Muscle of back (tissue), 3 donors: ENCODE measurements at regions not wholly inside any gene's neighbourhood (a gene's known extent, or its start where the extent isn't known, plus 50 kb on each side); places are given as distances from the start of the nearest gene placed in this dataset.
"Not testable (repeated sequence)": the region's sequence is repeated elsewhere in the genome, so short reads cannot be mapped to it uniquely, and the experiment has no call there.

ENCODE experiments used
- DNase-seq, 3 donors: peaks; one replicate each; pipeline versions ENCODE4 v3.0.0 to v3.0.0-alpha.2; 2013

DNA sequence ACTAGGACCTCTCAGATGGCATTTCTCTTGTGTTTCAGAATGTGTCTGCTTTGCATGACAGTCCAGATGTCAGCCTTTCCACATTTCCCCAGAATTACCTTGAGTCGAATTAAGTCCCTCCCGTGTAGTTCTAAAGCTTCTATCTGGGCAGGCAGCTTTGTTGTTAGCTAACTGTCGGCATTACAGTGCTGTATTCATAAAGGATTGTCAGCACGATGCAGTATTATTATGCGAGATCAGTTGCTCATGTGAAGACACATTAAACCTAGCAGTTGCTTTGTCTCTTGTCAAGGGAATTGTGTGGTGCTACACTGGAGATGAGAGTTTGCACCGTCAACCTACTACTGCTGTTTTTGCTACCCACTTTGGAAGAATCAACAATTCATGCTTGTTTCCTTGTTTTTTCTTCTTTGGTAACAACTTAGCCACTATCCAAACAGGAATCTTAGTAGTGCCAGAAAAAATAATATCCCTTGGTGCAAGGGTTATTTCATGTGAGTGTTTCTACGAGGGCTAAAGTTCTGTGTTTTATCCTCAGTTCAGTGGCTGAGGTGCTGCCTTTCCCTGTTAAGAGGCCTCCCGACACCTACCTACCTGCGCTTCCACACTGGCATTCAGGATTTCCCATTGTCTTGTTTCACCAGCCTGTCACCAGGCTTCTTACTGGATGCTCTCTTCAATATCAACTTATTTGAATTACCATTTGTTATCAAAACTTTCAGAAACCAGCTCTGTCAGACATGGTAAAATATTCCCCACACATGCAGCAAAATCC, 297.9 kb upstream of the G2E3 start:
- DNase-seq = no peak

DNA sequence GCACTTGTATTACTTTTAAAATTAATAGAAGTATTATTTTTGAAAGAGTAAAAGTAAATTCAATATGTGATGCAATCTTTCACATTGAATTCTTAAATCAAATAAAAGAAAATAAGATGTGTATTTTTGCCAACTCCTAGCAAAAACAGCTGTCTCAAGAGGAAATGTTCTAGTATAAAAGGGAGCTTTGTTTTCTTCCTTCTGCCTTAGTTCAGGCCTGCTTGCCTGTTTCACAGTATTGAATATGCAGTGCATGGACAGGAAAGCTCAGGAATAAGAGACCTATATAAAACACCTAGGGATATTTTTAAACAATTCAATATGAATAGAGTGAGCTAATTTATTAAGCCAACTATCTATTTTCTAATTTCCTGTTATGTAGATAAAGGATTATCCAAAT, 294.8 kb upstream of the G2E3 start:
- DNase-seq = peak in 1 of 3 donors; percentile 20

DNA sequence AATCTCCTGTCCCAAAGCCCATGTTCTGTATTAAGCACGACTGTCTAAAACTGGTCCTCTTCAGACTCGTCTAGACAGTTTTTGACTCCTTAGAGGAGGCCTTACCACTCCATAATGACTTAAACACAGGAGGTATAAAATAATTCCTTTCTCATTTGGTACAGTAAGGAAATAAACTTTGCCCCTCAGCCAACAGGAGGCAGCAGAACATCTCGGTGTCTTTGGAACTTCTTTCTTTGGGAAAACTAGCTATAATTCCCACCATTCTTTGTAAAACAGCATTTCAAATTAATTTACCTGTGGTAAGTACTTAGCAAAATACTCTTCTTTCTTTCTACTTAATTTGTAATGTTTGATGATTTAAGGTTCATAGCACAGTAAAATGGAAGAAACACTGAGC, 292.7 kb upstream of the G2E3 start:
- DNase-seq = no peak

DNA sequence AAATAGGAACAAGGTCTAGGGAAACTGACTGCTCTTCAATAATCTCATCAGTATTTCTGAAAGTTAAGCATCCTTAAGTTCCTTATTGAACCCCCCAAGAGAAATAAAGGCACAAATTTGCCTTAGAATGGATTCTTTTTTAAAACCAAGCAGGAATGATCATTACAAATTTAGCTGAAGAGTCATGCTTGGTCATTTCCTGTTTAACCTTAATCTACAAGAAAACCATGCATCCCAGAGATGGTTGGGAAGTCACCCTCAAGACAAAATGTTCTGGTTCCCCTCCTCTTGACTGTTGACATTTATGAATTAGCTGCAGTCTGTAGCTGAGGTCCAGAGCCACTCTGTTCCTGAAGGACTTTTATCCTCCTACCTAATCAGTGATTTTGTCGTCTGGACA, 291.8 kb upstream of the G2E3 start:
- no peak for DNase-seq

DNA sequence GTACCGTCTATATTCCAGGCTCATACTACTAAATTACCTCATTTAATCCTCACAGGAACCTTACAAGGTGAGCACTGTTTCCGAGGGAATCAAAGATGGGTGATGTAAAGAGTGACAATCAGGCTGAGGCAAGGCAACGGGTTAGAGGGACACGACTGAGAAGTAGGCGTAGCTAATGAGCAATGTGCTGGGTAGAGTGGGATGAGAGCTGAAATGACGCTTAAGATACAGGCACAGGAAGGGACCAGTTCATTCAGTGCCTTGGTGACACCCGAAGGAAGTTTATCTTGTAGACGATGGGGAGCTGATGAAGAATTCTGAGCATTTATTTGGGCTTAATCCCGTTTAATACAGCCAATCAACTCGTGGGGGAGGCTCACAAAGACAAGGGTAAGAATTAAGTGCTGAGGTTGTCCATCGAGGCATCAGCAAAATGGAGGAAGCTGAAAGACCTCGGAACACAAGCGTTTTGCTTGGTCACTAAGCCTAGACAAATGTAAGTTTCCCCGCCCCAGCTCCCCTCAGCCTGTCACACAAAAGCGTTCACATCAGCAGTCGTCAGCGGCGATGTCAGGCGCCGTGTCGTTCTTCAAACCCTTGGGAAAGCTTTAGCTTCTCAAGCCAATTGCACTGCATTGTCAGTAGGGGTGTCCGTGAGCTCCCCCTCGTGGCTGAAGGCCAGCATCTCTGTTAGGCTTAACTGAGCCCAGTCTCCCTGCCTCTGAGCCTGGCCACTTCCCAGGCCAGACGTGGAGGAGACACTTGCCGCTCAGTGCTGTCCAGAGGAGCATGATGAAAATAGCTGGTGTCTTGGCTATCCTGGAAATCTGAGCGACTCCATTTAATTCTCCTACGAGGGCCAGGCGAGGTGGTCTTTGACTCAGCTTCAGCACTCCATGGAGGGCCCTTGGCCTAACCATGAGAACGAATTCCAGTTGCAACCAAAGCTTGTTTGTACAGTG, 288.5 kb upstream of the G2E3 start:
- peak; percentile 76 to 89 (median 80) for DNase-seq

DNA sequence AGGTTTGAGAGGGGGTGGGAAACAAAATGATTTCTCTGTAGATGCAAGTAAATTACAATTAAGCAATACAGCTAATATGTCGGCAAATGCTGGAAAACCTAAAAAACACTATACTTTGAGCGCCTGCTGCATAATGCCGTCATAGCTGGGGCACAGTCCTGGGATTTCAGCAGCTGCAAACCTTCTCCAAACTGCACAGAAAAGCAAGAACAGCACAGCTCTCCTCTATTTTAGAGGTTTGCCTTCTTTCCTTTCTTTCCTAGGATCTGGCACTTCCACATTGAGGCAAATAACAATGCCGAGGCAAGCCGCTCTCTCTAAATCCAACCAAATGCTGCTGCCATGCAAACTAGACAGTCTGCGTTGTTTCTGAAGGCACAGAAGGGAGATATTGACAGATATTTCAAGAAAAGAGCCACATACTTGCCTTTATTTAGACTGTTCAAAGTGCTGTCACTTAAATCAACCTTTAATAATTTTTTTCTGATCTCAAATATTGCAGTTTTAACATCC, 287.1 kb upstream of the G2E3 start:
- peak in 1 of 3 donors; percentile 40 for DNase-seq

DNA sequence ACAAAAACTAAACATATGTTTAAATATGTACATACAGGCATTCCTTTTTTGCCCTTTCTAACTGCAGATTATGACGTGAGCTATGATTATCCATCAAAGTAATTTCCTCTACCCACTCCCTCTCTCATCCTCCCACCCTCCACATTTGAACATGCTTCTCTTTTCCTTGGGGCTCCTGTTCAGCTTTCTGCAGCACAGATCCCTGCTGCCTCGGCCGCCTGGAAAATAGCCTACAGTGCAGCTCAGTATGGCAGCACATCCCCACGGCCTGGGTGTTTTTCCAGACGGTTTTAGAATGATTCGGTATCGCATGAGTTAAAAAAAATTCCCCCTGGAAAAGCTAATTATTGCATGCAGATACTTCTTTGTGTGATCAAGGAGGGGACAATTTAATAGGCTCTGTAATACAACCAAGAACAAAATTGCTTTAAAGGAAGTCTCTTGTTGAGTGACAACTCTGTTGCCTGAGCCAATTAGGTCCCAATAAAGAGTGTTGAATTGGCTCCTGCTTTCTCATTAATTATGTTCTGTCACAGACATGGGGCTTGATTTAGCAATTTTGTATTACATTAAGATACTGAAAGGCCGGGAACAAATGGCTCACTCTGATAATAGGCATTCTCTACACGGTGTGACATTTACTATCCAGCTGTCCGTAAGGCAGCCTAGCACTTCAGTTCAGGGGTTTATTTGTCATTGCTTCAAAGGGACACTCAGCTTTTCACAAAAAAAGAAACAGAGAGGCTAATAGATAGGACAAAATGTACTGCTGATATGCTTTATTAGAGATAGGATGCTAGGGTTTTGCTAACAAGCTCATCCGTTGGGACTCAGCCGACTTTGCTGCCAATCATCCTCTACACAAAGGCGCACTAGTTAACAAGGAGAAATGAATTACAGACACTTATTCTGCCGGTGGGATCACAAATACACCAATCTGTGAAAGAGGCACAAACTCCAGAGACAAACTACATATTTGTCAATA, 285.8 kb upstream of the G2E3 start:
- no peak for DNase-seq

DNA sequence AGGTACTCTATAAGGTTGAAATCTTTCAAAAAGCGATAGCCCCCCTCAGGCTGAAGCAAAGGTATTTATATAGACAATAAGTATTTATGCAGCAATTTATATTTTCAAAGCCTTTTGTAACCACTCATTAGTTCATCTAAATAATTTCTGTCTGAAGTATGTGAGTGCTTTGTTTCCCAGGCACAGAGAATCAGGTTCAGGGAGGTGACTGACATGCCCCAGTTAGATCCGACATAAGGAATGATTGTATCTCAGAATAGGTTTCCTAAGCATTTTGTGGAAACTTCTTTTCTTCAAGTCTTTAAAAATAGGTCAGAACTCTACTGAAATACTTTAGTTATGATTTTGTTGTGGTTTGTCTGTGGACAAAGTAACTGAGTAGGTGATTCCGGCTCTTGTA, 283.4 kb upstream of the G2E3 start:
- no peak for DNase-seq

DNA sequence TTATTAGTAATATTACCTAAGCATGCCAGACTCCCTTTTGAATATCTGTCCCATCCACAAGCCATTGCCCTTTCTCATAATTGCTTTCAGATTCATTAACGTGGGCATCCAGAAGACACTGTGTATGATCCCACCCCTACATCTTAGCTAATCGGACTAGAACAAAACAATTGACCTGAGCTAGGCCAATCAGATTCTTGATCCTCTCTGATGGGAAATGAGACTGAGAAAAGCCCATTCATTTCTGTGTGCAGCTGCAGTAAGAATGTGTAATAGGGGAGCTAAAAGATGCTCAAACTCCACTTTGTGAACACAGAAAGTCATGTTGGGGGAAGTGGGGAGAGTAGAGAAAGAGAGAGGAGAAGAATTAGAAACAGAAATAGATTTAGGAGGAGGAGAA, 281.7 kb upstream of the G2E3 start:
- no peak for DNase-seq

DNA sequence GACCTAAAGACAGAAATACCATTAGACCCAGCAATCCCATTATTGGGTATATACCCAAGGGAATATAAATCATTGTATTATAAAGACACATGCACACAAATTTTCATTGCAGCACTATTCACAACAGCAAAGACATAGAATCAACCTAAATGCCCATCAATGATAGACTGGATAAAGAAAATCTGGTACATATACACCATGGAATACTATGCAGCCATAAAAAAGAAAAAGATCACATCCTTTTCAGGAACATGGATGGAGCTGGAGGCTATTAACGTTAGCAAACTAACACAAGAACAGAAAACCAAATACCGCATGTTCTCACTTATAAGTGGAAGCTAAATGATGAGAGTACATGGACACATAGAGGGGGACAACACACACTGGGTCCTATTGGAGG, 280.1 kb upstream of the G2E3 start:
- not testable (repeated sequence) for DNase-seq

DNA sequence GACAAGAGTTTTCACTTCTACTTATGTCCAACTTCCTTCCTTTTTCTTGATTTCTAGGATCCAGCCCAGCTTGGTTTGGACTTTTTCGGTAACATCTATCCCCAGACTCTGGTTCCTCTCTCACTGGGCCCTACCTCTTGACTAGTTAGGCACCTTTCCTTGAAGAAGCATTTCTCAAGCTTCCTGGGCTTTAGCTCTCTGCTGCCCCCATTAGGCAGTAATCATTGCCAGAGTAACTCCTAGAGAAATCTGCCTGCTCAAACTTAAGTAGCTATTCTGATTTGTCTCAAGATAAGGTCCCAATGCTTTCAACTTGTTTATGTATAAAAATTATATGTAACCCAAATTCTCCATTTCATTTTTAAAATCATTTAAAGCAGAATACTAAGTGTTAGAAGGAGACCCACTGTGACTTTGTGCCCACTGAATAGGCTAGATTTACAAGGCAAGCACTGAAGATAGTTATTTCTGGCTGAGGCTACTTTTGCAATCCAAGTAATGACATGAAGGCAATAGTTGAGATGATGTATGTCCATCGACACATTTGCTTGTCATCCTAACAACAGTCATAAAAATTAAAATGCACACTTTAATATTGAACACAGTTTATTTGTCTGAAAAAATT, 275.0 kb upstream of the G2E3 start:
- DNase-seq = no peak

DNA sequence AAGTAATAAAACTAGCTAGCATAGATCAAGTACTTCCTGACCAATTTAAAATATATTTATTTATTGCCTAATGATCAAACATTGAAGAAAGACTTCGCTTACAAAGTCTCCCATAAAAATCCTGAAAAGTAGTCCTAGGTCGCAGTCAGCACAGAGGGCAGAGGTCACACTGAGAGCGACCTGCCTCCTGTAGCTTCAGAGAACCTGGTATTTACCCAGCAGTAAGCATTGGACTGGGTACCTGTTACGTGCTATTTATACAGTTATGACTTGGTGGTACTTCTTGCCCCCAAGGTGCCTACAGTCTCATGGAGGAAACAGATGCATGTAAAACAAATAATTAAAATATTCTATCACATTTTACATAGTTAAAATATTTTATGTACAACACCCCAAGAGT, 274.1 kb upstream of the G2E3 start:
- DNase-seq = no peak

DNA sequence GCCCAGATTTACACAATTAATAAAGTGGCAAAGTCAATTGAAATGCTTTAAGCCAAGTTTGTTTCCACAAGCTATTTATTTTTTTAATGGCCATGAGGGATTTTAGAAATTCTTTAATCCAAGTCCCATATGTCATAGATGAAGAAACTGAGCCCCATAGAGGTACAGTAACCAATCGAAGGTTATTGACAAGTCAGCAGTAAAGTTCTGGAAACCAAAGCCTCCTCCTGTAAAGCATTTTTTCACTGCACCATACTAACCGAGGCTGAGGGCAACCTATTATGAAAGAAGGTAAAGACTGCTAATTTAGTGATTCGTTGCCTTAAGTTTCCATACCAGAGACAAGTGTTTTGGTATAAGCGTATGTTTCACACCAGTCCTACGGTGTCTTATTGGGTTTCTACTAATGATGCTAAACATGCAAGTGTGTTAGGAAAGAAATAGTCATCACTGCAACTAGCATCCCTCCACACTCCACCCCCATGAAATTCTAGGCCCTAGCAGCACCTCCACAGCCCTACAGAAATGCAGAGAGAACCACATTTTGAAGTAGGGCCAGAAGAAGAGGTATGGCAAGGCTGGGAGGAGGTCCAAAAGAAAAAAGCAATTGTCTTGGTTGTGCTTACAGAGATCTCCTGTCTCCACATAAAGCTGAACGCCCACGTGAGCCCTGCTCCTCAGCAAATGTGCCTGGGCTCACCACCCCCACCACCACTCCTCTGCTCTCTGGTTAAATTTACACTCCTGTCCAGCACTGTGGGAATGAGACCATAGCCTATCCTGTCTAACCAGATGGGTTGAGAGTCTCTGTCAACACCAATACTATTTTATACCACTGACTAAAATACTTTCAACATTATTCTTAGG, 271.1 kb upstream of the G2E3 start:
- no peak for DNase-seq

DNA sequence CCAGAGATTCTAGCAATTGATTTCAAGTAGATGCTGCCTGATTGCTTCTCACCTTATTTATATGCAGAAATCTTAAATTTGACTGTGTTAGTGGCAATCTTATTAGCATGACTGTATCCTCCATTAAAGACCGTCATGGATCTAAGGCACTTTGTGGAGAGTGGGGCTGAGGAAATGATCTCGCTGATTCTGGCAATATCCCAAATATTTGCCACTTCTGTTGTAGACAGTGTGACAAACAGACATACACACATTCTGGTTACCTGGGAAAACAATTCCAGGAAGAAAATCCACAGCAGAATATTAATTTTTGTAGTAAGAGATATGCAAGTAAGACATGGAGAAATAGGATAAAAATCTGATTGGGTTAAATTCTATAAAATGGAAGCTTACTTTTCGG, 269.0 kb upstream of the G2E3 start:
- no peak for DNase-seq

DNA sequence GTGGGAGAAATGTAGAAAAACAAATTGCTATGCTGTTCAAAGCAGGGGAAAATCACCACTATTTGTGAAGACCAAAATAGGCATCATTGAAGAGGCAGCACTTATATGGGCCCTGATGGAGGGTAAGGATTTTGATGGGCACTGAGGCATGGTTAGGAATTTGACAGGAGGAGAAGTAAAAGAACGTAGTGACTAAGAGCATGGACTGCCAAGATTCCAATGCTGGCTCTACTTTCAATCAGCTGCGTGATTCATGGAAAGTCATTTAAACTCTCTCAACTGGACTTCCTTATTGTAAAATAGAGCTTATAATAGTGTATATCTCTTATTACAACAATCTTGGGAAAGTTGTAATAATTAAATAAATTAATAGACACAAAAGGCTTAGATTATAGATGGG, 267.7 kb upstream of the G2E3 start:
- no peak for DNase-seq

DNA sequence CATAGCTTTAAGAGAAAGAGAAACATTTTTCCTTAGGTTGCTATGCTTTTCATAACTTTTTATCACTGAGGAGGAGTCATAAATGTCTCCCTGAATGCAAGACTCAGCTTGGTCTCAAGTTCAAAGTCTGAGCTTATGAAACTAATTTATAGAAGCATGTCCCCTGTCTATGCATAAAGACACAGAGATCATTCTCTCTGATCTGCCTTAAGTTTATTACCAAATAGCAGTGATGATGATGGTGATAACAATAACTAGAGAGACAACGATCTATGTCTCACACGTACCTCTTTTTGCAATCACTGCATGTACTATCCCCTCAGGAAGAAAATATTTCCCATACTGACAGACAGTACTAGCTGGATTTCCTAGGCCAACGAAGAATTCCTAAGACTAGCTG, 266.4 kb upstream of the G2E3 start:
- no peak for DNase-seq

DNA sequence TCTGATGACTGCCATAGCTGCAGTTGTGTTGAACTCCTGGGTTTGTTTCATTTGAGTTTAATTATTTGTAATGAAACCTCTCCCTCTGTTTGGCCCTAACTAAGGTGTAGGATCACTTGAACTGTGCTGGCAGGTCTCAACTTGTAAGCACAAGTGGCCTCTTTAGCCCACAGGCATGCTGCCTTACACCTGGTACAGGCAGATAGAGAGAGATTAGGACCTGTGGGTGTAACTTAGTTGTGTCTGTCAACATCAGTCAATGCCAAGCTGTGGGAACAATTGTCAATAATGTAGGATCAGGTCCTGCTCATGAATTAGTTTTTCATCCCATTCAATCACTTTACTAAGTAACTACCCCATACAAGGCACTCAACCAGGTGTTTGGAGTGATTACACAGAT, 263.0 kb upstream of the G2E3 start:
- DNase-seq = no peak

DNA sequence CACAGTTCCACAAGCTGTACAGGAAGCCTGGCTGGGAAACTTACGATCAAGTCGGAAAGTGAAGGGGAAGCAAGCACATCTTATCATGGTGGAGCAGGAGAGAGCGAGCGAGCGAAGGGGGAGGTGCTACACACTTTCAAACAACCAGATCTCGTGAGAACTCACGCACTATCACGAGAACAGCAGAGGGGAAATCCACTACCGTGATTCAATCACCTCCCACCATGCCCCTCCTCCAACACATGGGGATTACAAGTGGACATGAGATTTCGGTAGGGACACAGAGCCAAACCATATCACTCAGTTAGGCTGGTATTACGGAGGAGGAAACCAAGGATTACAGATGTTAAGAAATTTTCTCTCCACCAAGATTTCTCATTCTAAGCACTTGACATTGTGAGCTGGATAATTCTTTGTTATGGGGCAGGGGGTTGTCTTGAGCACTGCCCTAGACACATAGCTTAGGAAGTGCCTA, 262.0 kb upstream of the G2E3 start:
- DNase-seq = no peak

DNA sequence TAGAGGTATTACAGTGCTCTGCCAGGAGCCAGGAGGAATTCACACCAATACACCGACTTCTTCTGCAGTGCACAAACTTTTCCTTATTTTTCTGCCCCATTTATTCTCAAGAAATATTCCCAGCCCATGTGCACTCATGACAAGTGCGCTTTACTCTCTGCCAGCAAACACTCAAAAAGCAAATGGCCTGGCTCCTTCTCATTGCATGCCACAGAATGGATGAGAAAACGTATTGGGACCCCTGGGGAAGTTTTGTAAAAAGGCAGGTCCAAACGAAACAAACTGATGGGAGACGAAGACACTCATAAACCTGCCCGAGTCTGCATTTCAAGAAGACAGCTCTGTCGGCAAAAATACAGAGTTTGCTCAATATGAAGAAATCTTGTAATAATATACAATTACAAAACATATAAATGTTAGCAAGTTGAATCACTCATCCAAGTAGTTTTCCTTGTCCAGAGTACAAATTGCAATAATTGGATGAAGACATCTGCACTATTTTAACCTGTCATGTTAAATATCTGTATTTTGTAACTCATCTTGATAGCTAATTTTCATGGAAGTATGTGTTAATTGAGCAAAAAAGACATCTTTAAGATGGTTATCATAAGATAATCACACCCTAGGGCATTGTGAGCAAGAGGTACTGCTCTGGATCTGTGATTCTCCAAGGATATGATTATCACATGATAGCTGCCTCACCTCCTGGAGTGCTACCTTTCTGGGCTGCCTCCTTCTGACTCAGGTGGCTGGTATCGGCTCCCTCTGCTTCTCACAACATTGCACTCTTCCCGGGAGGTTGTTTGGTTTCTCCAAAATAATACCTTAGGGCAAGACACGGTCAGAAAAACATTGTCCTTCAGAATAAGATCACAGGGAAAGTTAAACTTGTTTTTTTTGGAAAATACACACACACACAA, 260.8 kb upstream of the G2E3 start:
- DNase-seq = no peak
